EL (cell line): ENCODE measurements at regions not wholly inside any gene's neighbourhood (a gene's known extent, or its start where the extent isn't known, plus 50 kb on each side); places are given as distances from the start of the nearest gene placed in this dataset.
"Not testable (repeated sequence)": the region's sequence is repeated elsewhere in the genome, so short reads cannot be mapped to it uniquely, and the experiment has no call there.

Experiments used
- DNase-seq: peaks from one replicate; pipeline ENCODE4 v3.0.0-alpha.2; 2016

DNA sequence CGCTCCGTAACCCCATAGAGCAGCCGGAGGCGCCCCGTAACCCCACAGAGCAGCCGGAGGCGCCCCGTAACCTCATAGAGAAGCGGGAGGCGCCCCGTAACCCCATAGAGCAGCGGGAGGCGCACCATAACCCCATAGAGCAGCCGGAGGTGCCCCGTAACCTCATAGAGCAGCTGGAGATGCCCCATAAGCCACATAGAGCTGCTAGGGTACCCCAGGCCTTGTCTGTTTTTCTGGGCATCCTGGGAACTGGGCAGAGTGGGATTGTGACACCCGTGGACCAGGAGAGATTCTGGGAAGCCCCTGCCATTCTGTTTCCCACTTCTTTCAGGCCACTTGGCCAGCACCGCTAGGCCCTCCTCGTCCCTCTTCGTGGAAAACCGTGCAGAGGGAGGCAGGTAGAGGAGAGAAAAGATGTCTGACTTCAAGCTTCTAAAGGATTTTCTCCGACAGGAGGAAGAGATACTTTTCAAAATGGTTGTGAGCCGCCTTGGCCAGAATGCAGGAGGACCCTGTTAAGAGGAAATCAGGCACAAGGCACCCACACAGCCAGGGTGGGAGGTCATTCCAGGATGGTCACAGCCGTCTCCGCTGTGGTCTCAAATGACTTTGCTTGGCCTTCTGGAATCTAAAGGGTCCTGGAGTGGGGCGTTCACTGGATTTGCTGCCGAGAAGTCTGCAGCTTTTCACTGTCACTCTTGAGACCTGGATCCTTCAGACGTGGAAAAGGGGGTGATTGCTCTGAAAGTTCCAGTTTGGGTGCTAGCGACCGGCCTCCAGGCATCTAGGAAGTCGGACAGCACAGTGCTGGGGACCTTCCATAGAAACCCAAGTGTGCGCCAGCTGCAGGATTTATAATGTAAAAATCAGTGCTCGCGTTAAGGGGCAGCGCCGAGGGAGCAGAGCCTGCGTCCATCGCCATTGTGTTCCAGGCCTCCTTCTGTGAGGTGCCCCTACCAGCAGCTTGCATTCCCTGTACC, 178.3 kb upstream of the ZNF469 start:
- DNase-seq, result not testable (repeated sequence)

DNA sequence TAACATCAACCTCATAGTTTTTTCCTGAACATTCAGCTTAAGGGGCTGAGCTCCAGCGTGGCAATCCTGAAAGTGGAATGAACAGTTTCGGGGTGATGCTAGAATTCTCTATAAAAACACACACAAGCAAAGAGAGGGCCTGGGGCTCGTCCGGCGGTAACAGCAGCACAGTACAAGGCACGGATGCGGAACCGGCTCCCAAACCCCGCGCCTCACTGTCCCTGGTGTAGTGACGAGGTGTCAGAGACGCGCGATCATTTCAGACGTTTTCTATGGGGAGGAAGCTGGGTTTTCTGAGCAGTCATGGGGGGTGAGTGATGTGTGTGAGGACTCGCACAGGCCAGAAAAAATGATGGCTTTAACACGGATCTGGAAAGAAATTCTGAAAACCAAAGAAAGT, 177.3 kb upstream of the ZNF469 start:
- not testable (repeated sequence) for DNase-seq

DNA sequence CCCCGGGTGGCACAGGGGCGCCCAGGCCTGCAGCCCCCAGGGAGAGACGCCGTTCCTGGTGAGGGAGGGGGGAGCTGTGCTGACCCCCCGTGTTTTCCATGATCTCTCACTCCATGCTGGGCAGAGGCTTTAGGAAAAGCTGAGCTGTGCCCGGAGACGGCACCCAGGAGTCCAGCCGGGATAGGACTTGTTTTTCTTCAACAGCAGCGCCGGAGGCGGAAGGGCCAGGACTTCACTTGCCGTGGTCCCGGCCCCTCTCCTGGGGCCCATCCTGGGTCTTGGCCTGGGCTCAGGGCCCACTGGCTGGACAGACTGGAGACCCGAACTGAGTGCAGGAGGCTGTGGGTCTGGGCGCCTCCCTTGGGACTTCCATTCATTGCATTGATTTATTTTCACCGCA, 176.8 kb upstream of the ZNF469 start:
- DNase-seq, result not testable (repeated sequence)

DNA sequence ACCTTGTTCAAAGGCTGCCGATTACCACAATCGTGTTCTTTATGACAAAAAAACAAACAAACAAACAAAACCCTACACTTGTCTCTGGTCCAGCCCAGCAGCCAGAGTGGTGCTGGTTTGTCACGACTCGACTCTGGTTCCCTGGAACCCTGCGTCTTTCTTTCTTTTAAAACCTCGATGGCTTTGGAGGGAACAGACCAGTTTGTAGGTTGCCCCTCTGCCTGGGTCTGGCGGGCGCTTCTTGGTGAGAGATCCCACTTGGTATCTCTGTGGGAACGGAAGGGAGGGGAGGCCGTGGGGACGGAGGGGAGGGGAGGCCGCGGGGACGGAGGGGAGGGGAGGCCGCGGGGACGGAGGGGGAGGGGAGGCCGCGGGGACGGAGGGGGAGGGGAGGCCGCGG, 176.2 kb upstream of the ZNF469 start:
- not testable (repeated sequence) for DNase-seq

DNA sequence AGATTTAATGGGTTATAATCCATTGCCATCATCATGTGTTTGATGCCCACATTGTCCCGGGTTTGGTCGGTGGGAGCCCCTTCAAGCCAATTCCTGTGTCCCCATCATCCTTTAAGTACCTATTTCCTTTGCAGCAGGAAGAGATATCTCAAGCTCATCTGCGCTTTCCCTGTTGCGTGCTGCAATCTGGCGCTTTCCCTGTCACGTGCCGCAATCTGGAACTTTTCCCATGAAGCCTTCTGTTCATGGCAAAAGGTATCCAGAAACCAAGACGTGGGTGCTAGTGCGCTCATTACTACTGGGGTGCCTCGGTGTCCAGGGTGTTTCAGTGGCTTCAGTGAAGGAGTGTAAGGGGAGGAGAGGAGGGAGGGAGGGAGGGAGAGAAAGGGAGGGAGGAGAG, 174.6 kb upstream of the ZNF469 start:
- no peak for DNase-seq

DNA sequence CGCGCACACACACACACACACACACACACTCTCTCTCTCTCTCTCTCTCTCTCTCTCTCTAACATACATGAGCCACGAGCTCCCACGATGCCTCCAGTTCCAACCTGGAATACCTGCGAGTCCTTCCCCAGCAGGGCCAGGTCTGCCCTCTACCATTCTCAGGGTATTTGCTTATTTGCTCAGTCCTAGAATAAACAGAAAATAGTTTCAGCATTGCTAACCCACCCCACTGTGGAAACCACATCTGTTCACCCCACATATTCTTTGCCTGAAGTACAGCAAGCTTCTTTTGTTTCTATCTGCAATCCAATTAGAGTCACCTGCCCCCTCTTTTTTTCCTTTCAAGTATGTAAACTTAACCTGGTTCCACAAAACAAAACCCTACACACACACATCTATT, 174.0 kb upstream of the ZNF469 start:
- DNase-seq, result not testable (repeated sequence)

DNA sequence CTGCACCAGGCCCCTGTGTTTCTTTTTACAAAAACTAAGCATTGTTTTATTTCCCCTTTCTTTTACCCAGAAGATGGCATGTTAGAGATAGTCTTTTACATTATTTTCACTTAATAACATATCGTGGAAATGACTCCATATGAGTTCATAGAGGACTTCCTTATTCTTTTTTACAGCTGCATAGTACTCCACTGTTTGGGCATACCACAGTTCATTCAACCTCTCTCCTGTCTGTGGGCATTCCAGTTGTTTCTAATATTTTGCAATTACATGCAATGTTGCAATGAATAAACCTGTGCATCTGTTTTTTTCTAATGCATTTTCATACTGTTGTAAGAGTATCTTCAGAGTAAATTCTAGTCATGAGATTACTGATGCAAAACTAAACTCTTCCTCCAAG, 173.2 kb upstream of the ZNF469 start:
- not testable (repeated sequence) for DNase-seq

DNA sequence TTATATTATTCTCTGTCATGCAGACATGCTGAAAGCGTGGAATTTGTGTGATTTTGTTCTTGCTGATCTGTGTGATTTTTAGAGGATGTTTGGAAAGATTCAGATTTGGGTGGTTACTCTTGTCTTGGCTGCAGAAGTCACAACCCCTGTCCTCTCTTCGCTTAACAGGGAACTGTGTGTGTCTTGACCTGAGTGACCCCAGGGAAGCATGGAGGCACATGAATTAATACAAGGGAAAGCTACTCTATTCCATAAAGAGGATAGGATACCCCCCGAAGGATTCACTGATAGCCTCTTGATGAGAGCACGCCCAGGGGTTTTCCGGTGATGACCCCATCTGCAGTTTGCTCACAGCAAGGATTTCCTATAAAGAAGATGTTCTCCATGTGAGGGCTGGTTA, 168.8 kb upstream of the ZNF469 start:
- DNase-seq, result not testable (repeated sequence)

DNA sequence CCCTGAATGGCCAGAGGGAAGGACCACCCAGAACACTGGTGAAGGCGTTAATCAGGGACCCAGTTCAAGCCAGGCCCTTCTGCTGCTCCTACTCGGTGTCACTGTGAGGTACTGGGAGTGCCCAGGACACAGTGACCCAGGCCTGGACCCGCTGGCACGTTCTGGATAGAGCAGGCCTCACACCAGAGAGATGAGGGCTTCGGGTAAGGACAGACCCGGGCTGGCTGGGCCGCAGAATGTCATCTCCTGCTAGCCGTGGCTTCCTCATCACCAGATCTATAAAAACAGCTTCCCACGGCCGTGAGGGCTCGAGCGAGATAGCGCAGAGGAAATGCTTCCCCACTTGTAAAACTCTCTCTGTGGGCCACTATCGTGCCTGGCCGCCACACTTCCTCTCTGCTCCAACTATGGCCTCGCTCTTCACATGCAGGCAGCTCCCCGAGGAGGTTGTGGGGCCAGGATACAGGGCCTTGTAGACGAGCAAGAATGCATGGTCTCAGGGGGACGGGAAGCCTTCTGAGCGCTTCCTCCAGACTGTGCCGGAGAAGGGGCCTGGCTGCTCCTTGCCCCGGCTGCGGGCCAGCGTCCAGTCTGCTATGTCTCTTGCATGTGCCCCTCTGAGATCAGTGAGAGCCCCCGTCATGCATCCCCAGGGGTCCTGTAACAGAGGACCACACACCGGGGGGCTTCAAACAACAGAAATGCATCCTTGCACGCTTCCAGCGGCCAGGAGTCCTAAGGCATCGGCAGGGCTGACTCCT, 161.6 kb upstream of the ZNF469 start:
- not testable (repeated sequence) for DNase-seq

DNA sequence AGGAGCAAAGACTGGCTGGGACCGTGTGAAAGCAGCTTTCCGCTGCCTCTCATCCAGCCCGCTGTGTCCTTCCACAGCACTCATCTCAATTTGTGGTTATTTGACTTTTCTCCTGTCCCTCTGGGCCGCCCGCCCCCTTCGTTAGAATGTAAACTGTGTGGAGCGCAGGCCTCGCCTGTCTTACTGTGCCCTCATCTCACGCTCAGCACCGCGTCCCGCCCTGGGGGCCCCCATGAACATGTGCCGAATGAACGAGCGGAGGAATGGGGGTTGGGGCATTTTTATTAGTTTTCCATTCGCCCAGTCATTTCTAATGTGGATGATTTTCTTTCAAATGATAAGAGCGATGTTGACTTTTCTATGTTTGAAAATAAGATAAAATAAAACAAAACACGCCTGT, 159.1 kb upstream of the ZNF469 start:
- DNase-seq, result not testable (repeated sequence)

DNA sequence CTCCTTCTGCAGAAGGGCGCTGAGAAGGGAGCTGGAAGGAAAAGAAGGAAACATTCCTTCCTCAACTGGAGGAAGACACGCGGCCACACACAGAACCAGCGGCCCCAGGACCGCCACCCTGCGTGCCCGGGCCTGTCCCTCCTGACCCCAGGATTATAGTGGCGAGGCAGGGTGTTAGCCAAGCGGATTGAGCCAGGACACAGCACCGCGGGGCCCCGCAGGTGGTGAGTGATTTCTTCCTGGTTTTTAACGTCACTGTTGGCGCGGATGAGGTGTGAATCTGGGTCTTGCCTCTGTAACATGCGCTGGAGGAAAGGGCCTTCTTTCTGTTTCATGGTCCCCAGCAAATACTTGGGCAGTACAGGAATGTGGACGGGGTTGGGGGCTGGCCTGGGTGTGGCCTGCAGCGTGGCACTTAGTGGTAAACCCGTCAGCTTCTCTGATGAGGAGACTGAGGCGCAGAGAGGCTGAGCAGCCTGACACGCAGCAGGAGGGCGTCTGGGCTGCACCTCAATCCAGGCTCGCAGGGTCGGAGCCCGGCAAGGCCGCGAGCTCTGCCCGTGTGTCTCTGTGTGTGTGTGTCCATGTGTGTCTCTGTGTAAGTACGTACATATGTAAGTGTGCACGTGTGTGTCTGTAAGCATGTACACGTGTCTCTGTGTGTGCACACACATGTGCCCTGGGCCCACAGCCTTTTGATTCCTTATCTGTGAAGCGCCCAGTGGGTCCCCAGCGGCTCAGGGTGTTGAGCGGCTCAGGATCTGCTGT, 158.4 kb upstream of the ZNF469 start:
- not testable (repeated sequence) for DNase-seq

DNA sequence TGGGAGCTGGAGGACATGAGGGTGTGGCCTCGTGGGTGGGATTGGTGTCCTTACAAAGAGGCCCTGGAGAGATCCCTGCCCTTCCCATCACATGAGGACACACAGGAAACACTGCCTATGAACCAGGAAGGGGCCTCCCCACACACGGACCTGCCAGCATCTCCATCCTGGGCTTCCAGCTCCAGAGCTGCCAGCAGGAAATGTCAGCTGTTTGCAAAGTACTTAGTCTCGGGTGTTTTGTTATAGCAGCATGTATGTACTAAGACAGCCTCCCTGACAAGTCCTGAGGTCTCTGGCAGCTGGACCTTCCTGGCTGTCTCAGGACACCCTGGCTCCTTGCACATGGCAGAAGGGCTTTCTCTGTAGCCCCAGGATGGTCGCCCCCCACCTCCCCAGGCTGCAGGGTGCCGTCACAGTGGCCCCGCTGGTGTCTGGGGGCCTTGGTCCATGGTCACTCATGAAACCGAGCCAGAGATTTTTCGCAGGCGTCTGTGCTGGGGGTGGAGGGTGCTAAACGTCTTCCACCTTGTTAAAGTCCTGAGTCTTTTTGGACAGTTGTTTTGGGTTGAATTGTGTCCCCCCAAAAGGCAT, 157.0 kb upstream of the ZNF469 start:
- not testable (repeated sequence) for DNase-seq

DNA sequence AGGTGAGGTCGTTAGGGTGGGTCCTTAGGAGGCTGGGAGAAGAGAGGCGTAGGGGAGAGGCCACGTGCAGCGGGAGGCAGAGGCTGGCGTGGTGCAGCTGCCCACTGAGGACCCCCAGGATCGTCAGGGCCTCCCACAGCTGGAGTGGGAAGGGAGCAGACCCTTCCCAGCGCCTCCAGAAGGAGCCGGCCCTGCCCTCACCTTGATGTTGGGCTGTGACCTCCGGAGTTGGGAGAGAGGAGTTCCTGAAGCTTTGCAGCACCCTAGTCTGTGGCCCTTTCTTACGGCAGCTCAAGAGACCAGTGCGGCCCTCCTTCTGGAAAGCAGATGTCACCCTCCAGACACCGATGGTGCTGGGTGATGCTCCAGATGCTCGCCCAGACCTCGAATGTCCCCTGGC, 156.5 kb upstream of the ZNF469 start:
- not testable (repeated sequence) for DNase-seq

DNA sequence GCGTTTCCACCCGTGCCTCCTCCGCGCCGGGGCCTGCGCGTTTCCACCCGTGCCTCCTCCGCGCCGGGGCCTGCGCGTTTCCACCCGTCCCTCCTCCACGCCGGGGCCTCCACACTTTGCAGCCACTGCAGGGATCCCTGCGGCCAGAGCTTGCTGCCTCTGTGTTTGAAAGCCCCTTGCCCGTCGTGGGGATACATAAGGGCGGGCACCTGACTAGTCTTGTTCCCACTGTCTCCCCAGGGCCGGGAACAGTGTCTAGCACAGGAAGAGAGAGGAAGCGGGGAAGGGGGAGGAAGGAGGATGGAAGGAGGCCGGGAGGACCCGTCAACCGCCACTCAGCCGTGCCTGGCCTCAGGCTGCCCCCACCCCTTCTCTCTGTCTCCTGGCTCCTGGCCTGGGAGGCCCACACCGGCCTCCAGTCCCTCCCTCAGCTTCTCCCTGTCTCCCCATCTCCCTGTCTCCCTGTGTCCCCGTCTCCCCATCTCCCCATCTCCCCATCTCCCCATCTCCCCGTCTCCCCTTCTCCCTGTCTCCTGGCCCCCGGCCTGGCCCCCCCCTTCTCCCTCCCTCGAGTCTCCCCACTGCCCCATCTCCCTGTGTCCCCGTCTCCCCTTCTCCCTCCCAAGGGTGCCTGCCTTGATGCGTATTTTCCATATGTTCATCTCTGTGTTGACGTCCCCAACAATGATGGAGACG, 155.6 kb upstream of the ZNF469 start:
- not testable (repeated sequence) for DNase-seq

DNA sequence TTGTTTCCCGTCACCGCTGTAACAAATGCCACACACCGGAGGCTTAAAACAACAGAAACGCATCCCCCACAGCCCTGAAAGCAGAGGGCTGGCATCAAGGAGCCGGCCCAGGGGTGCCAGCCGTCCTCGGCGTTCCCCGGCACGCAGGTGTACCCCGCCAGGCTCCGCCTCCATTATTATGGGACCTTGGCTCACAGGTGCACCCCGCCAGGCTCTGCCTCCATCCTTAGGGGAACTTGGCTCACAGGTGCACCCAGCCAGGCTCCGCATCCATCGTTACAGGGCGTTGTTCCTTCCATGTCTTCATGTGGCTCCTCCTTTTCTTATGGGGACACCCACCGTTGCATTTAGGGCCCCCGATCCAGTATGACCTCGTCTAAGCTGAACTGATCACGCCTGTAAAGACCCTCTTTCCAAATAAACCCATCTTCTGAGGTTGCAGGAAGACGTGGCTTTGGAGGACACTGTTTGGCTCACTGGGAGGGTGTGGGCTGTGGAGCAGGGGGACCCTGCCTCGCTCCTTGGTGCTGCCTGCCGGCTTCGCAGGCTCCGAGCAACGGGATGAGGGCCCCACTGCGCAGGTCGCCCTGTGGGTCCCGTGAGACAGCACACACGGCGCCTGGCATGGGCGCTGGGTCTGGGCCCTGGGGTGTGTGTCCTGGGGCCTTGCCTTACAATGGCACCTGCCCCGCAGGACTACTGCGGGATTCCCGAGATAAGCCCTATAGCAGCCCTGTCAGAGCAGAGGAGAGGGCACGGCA, 154.9 kb upstream of the ZNF469 start:
- not testable (repeated sequence) for DNase-seq

DNA sequence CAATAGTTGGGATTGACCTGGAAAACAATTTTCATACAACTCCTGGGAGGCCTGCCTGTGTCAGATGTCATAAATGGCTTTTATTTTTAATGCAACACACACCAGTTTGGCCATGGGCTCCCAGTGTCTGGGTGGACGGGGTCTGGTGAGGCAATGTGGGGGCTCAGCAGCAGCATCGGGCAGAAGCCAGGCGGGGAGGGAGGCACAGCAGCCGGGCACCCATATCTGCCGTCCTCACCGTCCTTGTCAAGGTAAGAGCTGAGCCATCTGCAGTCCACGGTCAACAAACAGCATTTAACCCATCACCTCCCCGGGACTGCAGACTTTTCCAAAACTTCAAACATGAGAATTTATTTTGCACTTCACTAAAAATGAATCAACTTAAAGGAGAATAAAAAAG, 154.0 kb upstream of the ZNF469 start:
- DNase-seq, result not testable (repeated sequence)

DNA sequence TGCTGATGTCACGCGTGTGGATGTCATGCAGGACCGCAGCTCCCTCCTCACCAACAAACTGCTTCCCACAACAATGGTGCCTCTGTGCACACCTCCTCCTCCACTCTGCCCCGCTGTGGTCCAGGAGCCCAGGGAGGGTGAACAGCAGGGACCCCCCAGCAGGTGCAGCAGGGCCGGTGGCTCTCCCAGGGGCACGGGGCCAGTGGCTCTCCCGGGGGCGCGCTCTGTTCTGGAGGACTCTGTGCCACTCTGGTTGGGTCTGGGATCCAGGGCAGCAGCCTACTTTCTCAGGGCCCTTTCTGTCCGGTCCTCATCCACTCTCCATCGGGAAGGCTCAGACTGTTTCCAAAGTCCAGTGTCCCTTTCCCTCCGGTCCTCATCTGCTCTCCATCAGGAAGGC, 153.0 kb upstream of the ZNF469 start:
- not testable (repeated sequence) for DNase-seq

DNA sequence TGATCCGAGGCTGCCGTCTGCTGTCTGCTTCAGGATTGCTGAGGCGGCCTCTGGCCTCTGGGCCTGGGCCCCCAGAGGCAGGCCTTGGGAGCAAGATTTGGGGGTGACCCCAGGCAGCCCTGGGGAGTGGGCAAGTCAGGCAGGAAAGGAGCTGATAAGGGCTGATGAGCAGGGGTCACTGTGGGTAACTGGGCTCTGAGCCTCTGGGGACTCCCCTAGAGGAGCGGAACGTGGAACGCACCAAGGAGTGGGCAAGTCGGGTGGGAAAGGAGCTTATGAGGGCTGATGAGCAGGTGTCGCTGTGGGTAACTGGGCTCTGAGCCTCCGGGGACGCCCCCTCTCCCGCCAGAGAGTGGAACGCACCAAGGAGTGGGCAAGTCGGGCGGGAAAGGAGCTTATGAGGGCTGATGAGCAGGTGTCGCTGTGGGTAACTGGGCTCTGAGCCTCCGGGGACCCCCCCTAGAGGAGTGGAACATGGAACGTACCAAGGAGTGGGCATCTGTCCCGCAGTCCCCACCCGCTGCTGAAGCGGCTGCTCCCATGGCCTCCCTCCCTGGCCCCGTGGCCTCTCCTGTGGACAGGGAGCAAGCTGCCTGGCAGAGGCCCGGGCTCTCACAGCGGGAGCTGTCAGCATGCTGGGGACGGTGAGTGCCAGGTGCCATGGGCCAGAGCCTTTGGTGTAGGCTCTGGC, 152.3 kb upstream of the ZNF469 start:
- DNase-seq, result not testable (repeated sequence)

DNA sequence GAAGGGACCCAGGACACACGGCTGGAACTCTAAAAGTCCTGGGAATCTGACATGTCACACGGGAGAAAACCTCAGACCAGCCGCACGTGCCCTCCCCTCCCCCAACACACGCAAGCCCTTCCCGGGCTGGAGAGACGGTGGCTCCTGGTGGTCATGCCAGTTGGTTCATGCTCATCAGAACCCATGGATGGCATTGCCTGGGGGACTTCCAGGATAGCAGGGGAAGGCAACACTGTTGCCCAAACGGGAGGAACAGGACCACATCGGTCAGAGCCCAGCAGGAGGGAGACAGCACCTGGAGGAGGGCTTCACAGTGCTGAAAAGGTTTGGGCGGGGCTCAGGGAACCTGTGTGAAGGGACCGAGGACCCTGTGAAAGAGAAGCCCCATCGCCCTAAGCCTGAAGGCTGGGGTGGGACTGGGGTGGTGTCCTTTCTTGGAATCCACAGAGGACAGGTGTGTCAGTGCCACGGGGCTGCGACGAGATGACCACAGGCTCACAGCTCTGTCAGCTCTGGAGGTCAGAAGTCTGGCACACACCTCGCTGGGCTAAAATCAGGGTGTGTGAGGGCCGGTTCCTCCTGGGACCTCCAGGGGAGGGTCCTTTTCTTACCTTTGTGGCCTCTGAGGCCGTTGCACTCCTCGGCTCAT, 151.7 kb upstream of the ZNF469 start:
- DNase-seq, result not testable (repeated sequence)

DNA sequence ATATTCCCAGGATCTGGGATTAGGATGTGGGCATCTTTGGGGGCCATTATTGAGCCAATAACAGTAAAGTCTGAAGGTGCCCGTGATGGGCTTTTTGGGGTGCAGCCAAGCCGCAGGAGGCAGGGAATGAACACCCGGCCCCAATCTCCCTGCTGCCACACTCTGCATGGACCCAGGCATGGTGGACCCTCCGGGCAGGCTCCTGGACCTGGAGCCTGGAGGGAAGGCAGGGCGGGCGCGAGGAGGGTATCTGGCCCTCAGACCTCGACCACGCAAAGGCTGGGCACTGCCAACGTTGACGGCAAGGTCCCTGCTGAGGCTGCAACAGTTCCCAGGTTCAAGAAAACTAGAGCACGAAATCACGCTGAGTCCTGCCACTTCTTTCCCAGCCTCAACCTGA, 150.9 kb upstream of the ZNF469 start:
- DNase-seq, result not testable (repeated sequence)
